NCI-H146 (cell line): ENCODE measurements at regions not wholly inside any gene's neighbourhood (a gene's known extent, or its start where the extent isn't known, plus 50 kb on each side); places are given as distances from the start of the nearest gene placed in this dataset.

Experiments used
- DNase-seq: peaks from one replicate; lab custom pipeline; 2025; lab: John Stamatoyannopoulos, UW

GRCh38 chr10:111986079-111986478, 197.5 kb downstream of the GPAM start:
- DNase-seq = no peak

DNA sequence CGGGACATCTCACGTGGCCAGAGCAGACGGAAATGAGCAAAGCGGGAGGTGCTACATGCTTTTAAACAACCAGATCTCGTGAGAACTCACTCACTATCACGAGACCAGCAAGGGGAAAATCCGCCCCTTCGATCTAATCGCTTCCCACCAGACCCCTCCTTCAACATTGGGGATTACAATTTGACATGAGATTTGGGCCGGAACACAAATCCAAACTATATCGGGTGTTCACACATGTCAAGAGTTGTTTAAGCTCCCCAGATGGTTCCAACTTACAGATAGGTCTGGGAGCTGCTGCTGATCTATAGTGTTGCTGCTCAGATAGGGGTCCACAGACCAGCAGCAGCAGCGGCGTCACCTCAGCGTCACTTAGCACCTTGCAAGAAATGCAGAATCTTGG, 194.9 kb downstream of the GPAM start:
- DNase-seq = no peak

- no peak for DNase-seq
Measured at GRCh38 chr10:111989136-111989911, 194.2 kb downstream of the GPAM start.

GRCh38 chr10:111990734-111991133, 192.8 kb downstream of the GPAM start:
- no peak for DNase-seq

DNA sequence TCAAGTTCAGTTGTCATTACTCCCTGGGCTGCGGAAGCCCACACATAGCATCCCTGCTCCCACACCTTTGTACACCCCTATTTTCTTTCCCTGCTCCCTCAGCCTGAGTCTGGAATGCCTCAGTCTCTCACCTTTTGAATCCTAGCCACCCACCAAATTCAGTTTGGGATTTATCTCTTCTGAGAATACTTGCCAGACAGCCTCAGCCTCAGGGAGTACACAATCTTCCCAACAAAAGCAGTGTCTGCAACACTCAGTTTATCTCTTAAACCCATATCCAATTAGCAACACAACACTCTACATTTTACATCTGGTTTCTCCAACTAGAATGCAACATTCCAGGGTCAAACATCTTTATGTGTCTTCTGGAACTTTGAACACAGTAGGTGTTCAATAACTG, 190.2 kb downstream of the GPAM start:
- no peak for DNase-seq

DNA sequence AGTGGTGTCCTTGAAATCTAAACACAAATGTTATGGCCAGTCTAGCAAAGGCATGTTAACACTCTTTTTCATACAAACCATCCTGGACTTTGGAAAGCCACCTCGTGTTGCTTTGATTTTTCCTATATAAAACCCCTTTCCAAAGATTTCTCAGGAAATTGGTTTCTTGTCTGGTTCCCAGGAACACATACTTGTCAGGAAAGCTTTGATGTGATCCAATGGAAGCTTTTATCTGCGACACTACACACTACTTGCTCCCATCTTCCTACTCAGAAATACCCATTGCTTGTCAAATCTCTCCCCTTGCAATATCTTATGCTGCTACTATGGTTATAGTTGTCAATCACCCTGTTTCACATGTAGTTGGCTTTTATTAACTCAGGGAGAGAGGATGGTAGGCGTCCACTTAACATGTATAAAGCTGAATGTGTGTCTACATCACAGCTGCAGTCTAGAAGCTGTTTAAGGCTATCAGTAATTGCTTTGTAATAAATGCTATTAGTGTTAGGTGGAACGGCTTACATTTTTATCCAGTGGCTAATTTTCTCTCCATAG, 189.6 kb downstream of the GPAM start:
- no peak for DNase-seq

DNA sequence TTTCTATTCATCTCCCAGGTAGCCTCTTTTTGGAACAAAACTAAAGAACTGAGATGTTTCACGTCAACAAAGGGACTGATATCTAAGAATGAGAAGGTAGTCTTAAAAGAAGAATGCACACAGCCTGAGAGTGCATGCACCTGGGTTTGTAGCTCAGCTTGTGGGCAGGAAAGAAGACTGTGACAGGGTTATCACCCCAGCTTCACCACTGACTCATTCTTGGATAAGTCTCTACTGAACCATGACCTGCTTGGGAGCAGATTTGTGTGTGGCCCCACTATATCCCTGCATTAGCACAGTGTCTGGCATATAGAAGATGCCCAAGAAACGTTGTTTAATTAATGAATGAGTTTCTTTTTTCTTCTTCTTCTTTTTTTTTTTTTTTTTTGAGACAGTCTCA, 187.5 kb downstream of the GPAM start:
- no peak for DNase-seq

- no peak for DNase-seq
Measured at GRCh38 chr10:111998728-111999127, 184.8 kb downstream of the GPAM start.

DNA sequence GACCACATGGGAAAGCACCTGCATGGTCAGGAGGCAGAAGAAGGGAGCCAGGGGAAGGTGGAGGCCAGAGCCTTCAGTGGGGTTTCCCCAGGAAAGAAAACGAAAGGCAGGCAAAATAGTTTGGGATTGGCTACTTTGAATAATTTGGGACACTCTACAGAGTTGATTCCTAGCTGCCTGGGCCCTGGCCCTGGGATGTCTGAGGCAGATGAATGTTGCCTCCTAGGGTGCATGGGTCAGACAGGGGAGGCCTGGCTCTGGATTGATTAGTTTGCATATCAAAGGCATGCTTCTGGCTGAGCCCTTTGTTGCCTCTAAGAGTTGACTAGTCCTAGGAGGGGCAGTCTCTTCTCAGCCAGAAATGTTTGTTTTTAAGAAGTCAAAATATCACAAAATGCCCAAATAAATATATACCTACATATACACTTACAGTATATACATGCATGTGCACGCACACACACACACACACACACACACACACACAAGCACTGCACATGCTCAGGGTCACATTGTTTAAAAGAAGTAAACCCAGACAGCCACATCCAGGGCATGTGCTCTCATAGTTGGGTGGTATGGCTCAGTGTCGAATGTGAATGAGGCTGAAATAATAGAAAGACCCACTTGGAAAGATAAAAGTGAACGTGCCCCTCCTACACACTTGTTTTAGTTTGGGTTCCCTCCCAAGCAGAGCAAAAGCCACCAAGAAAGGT, 184.2 kb downstream of the GPAM start:
- no peak for DNase-seq

- DNase-seq = no peak
Measured at GRCh38 chr10:111999915-112000302, 183.7 kb downstream of the GPAM start.

GRCh38 chr10:112000466-112000865, 183.1 kb downstream of the GPAM start:
- no peak for DNase-seq

- DNase-seq = no peak
Measured at GRCh38 chr10:112002206-112002605, 181.4 kb downstream of the GPAM start.

DNA sequence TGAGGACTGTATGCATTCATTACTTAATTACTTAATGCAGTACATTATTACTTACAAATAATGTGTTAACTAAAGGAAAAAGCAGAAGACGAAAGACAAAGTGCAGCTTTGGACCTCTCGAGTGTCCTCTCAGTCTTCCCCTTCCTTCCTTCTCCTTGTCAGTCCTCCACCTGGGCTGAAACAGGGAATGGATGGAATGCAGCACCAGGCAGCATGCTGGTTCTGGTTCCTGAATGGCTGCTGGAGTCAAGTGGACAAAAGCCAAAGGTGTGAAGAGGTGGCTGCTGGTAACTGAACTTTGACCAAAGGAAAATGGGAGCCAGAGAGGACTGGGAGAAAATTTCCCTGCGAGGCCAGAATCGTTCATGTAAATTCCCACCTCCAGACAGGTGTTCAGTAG, 179.5 kb downstream of the GPAM start:
- no peak for DNase-seq

DNA sequence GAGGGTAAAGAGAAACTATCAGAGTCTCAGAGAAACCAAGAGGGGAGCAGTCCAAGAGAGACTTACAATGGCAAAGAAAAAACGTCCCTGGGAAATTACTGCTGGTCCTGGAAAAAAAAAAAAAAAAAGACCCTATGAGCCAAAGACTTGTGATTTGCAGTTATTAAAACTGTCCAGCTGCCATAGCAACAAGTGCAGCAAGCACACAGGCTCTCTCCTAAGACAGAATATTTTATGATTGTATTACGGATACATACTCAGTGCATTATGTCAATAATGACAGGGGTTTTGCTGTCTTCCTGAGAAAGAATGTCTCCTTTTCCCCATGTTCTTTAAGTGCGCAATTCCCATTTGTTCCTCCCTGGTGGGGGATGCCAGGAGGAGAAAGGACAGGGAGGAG, 178.5 kb downstream of the GPAM start:
- DNase-seq = no peak

DNA sequence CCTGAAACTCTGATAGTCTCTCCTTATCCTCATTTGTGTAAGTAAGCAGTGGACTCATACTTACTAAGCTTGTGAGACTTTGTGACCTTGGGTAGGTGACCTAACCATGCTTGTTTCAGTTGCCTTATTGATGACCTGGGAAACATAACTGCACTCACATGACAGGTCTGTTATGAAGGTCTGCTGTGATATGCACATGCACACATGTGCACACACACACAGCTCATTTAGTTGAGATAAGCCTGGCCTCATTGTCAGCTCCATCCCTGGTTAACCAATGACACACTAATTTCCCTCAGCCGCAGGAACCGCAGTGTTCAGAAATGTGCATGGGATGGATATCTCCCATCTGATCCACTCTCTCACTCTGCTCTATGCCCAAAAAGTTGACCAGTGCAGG, 177.2 kb downstream of the GPAM start:
- no peak for DNase-seq

DNA sequence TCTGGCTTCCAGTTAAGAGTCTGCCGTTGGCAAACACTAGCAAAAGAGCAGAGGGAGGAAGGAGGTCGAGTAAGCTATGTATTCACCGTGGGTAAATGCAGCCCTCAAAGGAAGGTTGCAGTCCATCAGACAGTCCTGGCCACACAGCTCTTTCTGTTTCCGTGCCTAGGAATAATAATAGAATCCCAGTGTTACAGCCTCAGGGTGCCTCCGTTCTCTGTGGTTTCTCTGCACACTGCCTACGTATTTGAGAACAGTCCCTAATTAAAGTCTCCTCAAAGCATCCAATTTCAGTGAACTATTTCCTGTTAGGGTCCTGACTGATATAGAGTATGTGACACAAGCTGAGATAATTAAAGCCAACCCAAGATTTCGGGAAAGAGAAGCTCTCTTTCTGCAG, 176.7 kb downstream of the GPAM start:
- DNase-seq = no peak

DNA sequence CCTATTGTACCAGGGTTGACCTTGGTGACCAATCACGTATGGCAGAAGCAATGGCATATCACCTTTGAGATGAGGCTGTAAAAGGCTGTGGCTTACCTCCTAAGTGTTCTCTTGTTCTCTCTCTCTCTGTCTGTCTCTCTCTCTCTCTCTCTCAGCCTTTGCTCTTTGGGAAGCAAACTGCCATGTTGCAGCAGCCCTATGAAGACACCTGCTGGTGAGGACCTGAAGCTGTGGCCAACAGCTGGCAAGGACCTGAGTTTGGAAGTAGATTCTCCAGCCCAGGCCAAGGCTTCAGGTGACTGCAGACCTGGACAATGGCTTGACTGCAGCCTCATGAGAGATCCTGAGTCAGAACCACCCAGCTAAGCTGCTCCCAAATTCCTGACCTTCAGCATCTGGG, 161.4 kb downstream of the GPAM start:
- DNase-seq = no peak

DNA sequence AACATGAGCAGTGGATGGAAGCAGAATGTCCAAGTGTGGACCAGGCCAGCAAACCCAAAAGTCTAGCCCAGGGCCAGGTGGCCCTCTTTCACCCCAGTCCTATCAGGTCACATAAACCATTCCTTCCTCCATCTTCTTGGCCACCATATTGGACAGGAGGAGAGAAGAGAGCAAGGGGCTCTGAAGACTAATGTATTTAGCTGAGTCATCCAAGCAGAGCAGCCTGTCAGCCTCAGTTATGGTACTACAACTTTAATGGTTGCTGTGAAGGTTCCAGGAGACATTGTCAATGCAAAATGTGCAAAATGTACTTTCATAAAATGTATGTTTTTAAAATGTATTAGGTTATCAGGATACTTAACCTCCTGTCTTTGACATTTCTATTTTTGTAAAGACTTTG, 159.5 kb downstream of the GPAM start:
- no peak for DNase-seq

DNA sequence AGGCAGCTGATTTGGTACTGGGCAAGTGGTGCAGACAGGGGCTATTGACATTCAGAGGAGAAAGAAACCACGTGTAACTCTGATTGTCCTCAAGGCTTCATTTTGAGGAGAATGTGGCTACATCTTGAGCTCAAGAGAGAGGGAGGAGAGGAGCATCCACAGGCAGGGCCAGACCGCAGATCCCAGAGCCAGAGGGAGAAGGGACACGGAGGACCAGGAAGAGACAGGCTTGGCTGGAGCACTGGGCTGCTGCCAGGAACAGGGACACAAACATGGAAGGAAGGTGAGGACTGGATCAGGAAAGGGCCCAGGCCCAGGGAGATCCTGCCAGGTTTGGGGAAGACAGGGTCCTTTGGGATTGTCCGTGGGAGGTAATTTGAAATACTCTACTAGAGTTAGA, 158.3 kb downstream of the GPAM start:
- DNase-seq = no peak

DNA sequence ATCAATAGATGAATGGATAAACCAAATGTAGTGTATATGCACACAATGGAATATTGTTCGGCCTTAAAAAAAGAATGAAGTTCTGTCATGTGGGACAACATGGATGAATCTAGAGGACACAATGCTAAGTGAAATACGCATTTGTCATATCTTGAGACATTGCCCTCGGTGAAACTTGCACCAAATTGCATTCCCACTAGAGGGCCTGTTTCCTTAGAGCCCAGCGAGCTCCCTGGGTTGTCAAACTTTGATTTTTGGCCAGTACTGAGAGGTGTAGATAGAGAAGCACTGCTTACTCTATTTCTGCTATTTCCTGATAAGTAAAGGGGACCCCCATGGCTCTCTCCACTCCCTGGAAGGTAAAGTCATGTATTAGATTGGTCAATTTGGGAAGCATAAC, 157.1 kb downstream of the GPAM start:
- DNase-seq = no peak

DNA sequence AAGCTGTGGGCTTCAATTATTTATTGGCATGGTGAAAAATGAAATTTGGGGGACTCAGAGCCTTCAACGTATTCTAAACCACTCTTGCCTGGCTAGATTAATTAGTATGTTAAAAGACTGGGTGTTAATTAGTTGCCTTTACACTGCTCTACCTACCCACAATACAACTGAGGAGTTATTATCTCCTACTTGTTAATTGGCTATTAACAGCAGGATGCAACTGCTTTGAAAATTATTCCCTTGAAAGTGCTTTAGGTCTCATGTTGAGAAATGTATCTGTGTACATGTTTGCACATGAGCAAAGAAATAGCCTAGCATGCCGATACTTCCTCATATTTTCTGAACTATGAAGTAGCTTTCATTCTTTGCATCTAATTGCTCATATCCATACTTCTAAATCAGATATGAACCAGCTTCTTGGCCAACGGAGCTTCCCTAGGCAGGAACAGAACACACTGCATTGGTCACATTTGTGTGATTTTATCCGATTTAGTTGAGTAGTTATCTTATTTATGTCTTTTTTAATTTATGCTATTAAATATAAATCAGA, 155.8 kb downstream of the GPAM start:
- DNase-seq = no peak

DNA sequence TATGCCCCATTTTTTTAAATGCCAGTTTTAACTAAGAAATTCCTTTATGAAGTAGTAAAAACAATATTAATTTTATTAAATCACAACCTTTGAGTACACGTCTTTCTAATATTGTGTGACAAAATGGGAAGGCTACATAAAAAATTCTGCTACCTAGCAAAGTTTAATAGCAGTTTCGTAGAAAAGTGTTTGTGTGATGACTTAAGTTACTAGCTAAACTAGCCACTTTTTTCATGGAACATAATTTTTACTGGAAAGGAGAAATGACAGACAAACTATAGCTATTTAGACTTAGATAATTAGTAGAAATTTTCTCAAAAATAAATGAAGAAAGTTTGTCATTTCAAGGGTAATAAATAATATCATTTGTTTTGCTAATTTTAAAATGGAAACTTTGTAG, 153.1 kb downstream of the GPAM start:
- DNase-seq = no peak

DNA sequence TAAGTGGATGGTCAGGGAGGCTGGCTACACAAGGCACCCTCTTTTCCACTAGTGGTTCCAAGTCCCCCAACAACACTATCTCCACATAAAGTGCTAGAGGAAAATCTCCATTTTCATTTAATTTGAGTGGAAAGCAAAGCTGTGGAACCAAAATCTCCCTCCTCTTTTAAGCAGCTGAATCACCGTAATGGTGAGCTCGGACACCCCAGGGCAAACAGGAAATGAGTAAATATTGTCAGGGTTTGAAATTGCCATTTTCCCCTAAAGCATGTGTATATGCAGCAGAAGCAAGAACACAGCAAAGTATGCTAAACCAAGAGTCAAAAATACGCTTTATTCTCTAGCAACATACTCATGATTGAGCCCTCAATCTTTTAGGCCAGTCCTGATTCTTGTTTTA, 143.7 kb downstream of the GPAM start:
- DNase-seq = no peak
